ENCODE measurements at regions not wholly inside any gene's neighbourhood (a gene's known extent, or its start where the extent isn't known, plus 50 kb on each side); places are given as distances from the start of the nearest gene placed in this dataset.

DNA sequence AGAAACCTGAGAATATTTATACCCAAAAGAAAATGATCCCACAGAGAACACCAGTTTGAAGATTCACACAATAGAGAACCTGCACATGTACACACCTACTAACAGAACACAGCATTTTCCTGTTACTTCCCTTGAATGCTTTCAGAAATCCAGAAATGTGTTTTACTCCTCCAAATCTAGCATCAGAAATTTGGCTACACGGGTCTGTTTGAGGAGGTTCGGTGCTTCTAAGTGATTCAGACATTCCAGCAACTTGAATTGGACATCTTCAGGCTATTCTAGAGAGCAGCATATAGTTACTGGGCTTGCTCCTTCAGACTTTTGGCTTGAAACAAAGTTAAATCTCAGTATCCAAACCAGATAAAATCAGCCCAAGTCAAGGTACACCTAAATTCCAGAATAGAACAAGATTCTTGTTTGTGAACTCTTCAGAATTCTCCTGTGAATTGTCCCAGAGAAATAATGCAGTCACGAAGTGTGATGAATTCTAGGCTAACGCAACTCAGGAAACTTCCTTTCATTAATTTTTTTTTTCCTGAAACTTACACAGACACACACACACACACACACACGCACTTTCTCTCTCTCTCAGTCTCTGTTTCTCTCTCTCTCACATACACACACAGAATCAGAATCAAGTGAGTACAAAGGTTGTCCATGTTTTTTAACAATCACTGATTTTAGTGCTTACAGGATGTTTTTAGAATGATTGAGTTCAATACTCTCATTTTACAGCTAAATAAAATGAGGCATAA, 278.4 kb upstream of the SNX7 start (continued):
- TF ChIP-seq SMC3 (IDR thresholded peaks at IDR 0.05; ENCODE audit: low read depth, low read length): no peak

DNA sequence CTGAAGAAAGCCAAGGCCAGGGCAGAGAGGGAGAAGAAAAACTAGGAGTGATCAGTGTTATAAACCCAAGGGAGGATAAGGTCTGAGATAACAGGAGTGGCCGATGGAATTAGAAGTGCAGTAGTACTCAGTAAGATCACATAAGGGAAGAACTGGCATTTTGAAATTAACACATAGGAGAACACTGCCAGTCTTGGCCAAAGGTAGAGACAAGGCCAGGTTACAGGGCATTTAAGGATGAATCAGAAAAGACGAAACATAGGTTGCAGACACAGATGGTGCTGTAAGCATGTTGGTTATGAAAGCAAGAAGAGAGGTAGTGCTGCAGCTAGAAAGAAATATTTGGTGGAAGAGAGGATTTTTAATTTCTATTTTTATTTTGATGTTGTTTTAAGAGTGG, 278.9 kb upstream of the SNX7 start:
- Histone ChIP-seq H3K79me2 (ENCODE audit: insufficient read depth) (no peaks in the 10 kb centered on the region), H3K9me3 (no peaks in the 10 kb centered on the region), H3K9me2 (no peaks in the 10 kb centered on the region), H4K20me1 (ENCODE audit: insufficient read depth) (no peaks in the 10 kb centered on the region), H3K27me3 (ENCODE audit: insufficient read depth) (no peaks in the 10 kb centered on the region), H2AFZ (ENCODE audit: low read depth) (no peak overlapping the region), H3F3A (replicated peaks; ENCODE audit: insufficient read depth) (no peaks in the 10 kb centered on the region), H3K27ac (ENCODE audit: low read depth in 2 of 2, low read length in 1 of 2) (no peak overlapping the region), H3K4me1 (ENCODE audit: control insufficient read depth in 1 of 2, insufficient read depth in 2 of 2, low read depth in 1 of 2, low read length in 1 of 2) (peaks cover 8 to 21% of the 10 kb centered on the region in 2 experiments; a peak in 3 of 4 replicates), H3K4me2 (no peak overlapping the region), H3K9ac (no peak overlapping the region), H3K4me3 (ENCODE audit: low read depth in 2 of 2, low read length in 1 of 2) (no peak overlapping the region), H3K36me3 (replicated peaks in 1 of 2; ENCODE audit: control insufficient read depth in 1 of 2, insufficient read depth in 2 of 2, low read length in 1 of 2) (no peaks in the 10 kb centered on the region)
- 100% methylated on average over 2 of the region's 2 CpGs for WGBS (ENCODE audit: low lambda C conversion rate)
- POLR2A ChIA-PET: no interaction called here
- CTCF ChIA-PET: no interaction called here
- DNase-seq: no peak
- TF ChIP-seq, protein P1, sequence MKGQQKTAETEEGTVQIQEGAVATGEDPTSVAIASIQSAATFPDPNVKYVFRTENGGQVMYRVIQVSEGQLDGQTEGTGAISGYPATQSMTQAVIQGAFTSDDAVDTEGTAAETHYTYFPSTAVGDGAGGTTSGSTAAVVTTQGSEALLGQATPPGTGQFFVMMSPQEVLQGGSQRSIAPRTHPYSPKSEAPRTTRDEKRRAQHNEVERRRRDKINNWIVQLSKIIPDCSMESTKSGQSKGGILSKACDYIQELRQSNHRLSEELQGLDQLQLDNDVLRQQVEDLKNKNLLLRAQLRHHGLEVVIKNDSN (IDR thresholded peaks at IDR 0.05; ENCODE audit: borderline replicate concordance, low read depth): no peak
- TF ChIP-seq, protein P2, sequence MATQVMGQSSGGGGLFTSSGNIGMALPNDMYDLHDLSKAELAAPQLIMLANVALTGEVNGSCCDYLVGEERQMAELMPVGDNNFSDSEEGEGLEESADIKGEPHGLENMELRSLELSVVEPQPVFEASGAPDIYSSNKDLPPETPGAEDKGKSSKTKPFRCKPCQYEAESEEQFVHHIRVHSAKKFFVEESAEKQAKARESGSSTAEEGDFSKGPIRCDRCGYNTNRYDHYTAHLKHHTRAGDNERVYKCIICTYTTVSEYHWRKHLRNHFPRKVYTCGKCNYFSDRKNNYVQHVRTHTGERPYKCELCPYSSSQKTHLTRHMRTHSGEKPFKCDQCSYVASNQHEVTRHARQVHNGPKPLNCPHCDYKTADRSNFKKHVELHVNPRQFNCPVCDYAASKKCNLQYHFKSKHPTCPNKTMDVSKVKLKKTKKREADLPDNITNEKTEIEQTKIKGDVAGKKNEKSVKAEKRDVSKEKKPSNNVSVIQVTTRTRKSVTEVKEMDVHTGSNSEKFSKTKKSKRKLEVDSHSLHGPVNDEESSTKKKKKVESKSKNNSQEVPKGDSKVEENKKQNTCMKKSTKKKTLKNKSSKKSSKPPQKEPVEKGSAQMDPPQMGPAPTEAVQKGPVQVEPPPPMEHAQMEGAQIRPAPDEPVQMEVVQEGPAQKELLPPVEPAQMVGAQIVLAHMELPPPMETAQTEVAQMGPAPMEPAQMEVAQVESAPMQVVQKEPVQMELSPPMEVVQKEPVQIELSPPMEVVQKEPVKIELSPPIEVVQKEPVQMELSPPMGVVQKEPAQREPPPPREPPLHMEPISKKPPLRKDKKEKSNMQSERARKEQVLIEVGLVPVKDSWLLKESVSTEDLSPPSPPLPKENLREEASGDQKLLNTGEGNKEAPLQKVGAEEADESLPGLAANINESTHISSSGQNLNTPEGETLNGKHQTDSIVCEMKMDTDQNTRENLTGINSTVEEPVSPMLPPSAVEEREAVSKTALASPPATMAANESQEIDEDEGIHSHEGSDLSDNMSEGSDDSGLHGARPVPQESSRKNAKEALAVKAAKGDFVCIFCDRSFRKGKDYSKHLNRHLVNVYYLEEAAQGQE (IDR thresholded peaks at IDR 0.05; ENCODE audit: low read depth, low read length): no peak
- TF ChIP-seq MEF2A (IDR thresholded peaks at IDR 0.05; ENCODE audit: borderline replicate concordance, low read depth) (no peak), MXI1 (IDR thresholded peaks at IDR 0.05; ENCODE audit: low read depth, low read length) (no peak), EZH2phosphoT487 (IDR thresholded peaks at IDR 0.05; ENCODE audit: borderline replicate concordance, low read depth) (no peak), RXRA (IDR thresholded peaks at IDR 0.05; ENCODE audit: borderline replicate concordance, low read depth) (no peak), EP300 (IDR thresholded peaks at IDR 0.05; ENCODE audit: borderline replicate concordance in 1 of 2, low read depth in 1 of 2, low read length in 1 of 2) (no peak), RAD21 (IDR thresholded peaks at IDR 0.05; ENCODE audit: low read length) (no peak), GATA2 (CRISPR knock-in tag; IDR thresholded peaks at IDR 0.05) (no peak), ELF1 (IDR thresholded peaks at IDR 0.05) (no peak)
- TF ChIP-seq, protein P3, sequence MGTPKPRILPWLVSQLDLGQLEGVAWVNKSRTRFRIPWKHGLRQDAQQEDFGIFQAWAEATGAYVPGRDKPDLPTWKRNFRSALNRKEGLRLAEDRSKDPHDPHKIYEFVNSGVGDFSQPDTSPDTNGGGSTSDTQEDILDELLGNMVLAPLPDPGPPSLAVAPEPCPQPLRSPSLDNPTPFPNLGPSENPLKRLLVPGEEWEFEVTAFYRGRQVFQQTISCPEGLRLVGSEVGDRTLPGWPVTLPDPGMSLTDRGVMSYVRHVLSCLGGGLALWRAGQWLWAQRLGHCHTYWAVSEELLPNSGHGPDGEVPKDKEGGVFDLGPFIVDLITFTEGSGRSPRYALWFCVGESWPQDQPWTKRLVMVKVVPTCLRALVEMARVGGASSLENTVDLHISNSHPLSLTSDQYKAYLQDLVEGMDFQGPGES (IDR thresholded peaks at IDR 0.05; ENCODE audit: low read depth, low read length): no peak
